AG04449 (cell line): ENCODE measurements at regions not wholly inside any gene's neighbourhood (a gene's known extent, or its start where the extent isn't known, plus 50 kb on each side); places are given as distances from the start of the nearest gene placed in this dataset.

ENCODE experiments used
- CTCF ChIA-PET: fragments of 350-600 bp; formaldehyde crosslinking; extraction: SDS; loops from one replicate; lab custom pipeline; 2021; ENCODE audit warnings: antibody characterized with exemption; lab: Yijun Ruan, JAX
- POLR2A ChIA-PET: fragments of 400-600, 350-600 bp; formaldehyde crosslinking; extraction: SDS; loops from one replicate; lab custom pipeline; 2020; ENCODE audit warnings: antibody characterized with exemption, inconsistent platforms; lab: Yijun Ruan, JAX
- DNase-seq: peaks from one replicate; pipeline ENCODE4 v3.0.0-alpha.2; 2010; ENCODE audit warnings: low read depth, low spot score
- H3K4me3 ChIP-seq: 2 replicates; pipeline ENCODE4 v1.5.1; 2011; ENCODE audit warnings: low read depth, mild to moderate bottlenecking, control low read depth, low read length
- TF ChIP-seq, protein P1 (sequence below): IDR thresholded peaks from one replicate; pipeline ENCODE4 v1.5.1; 2011; ENCODE audit warnings: mild to moderate bottlenecking, moderate library complexity, low read length, control low read depth, inconsistent platforms; ENCODE audit not compliant: insufficient read depth; ENCODE audit errors: missing control alignments

DNA sequence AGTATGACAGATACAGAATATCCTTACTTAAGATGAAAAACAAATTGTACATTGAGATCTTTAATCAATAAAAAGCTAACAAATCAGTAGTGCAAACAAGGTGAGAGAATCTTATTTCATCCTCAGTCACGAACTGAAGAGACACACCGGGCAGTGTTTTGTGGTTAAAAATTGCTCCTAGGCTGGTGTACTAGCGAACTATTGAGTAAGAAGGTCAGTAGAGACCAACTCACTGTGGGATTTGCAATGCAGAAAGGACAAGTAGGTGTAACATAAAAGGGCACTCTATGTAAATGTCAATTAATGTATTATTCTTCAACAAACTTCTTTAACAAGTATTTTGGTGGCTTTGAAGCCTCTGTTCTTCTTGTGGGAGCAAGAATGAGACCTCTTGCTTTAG, 260.2 kb upstream of the PPARGC1A start:
- ChIA-PET POLR2A (no interaction called here), CTCF (no interaction called here)
- DNase-seq, result no peak
- no peak overlapping the region for H3K4me3 ChIP-seq
- TF ChIP-seq, protein P1, sequence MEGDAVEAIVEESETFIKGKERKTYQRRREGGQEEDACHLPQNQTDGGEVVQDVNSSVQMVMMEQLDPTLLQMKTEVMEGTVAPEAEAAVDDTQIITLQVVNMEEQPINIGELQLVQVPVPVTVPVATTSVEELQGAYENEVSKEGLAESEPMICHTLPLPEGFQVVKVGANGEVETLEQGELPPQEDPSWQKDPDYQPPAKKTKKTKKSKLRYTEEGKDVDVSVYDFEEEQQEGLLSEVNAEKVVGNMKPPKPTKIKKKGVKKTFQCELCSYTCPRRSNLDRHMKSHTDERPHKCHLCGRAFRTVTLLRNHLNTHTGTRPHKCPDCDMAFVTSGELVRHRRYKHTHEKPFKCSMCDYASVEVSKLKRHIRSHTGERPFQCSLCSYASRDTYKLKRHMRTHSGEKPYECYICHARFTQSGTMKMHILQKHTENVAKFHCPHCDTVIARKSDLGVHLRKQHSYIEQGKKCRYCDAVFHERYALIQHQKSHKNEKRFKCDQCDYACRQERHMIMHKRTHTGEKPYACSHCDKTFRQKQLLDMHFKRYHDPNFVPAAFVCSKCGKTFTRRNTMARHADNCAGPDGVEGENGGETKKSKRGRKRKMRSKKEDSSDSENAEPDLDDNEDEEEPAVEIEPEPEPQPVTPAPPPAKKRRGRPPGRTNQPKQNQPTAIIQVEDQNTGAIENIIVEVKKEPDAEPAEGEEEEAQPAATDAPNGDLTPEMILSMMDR, result no peak

- ChIA-PET CTCF (no interaction called here), POLR2A (no interaction called here)
- H3K4me3 ChIP-seq, result no peak overlapping the region
- DNase-seq, result no peak
- TF ChIP-seq, protein P1, result no peak
Observed at GRCh38 chr4:24146127-24146526, 256.3 kb upstream of the PPARGC1A start.

DNA sequence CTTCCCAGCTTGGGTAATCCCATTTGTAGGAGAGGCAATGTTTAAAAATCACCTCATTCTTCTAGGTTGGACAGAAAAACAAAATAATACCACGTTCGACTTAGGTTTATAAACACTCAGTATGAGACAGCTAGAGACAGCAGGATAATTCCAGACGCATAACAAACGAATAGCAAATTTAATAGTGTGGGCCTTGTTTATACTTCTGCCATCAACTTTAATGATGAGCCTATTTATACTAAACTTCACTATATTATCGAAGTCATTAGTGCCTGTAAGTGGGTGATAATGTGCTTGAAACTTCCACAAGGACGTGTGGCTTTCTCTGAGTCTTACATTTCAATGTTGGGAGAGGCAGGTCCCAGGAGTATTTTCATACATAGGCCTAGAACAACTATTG, 255.7 kb upstream of the PPARGC1A start:
- CTCF ChIA-PET, result no interaction called here
- DNase-seq, result no peak
- TF ChIP-seq, protein P1, result no peak
- no peak overlapping the region for H3K4me3 ChIP-seq
- POLR2A ChIA-PET, result no interaction called here

- POLR2A ChIA-PET, result no interaction called here
- TF ChIP-seq, protein P1, result no peak
Observed at GRCh38 chr4:24144381-24144780, 254.5 kb upstream of the PPARGC1A start.

GRCh38 chr4:24143741-24144140, 253.9 kb upstream of the PPARGC1A start:
- CTCF ChIA-PET, result interaction anchor here (0.9 kb wide), 1 partner anchor 11 kb away, joined by 3 read pairs; no protein-coding TSS in a partner anchor
- DNase-seq, result no peak
- no peak overlapping the region for H3K4me3 ChIP-seq
- TF ChIP-seq, protein P1, result no peak
- POLR2A ChIA-PET, result no interaction called here

More at GRCh38 chr4:24144381-24144780, 254.5 kb upstream of the PPARGC1A start:
- no peak overlapping the region for H3K4me3 ChIP-seq
- CTCF ChIA-PET, result no interaction called here
- no peak for DNase-seq

DNA sequence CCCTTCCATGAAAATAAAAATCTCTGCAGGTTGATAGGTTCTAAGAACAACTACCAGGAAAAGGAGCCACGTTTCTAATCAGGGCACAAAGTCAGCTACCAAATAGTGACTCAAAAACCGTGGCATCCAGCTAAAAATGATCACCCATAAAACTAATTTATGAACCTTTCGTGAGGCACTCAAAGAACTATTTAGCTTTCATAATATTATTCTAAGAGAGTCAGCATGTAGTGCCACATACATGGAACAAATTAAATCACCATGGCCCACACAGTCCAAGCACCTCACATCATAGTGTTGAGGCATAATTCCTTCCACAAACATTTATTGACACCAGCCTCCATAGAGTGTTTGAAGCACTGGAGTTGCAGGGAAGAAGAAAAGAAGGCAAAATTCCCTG, 252.0 kb upstream of the PPARGC1A start:
- POLR2A ChIA-PET, result no interaction called here
- H3K4me3 ChIP-seq, result no peak overlapping the region
- CTCF ChIA-PET, result no interaction called here
- TF ChIP-seq, protein P1, result no peak
- DNase-seq, result no peak

- CTCF ChIA-PET, result no interaction called here
- TF ChIP-seq, protein P1, result no peak
- no peak for DNase-seq
- no peak overlapping the region for H3K4me3 ChIP-seq
- POLR2A ChIA-PET, result no interaction called here
Observed at GRCh38 chr4:24140892-24141291, 251.0 kb upstream of the PPARGC1A start.
